ENCODE measurements at regions not wholly inside any gene's neighbourhood (a gene's known extent, or its start where the extent isn't known, plus 50 kb on each side); places are given as distances from the start of the nearest gene placed in this dataset.
"Not testable (repeated sequence)": the region's sequence is repeated elsewhere in the genome, so short reads cannot be mapped to it uniquely, and the experiment has no call there.

GRCh38 chr2:7745369-7745768 is 828.2 kb downstream of the RNF144A start:
- no peak for DNase-seq (ENCODE audit: low read depth)

DNA sequence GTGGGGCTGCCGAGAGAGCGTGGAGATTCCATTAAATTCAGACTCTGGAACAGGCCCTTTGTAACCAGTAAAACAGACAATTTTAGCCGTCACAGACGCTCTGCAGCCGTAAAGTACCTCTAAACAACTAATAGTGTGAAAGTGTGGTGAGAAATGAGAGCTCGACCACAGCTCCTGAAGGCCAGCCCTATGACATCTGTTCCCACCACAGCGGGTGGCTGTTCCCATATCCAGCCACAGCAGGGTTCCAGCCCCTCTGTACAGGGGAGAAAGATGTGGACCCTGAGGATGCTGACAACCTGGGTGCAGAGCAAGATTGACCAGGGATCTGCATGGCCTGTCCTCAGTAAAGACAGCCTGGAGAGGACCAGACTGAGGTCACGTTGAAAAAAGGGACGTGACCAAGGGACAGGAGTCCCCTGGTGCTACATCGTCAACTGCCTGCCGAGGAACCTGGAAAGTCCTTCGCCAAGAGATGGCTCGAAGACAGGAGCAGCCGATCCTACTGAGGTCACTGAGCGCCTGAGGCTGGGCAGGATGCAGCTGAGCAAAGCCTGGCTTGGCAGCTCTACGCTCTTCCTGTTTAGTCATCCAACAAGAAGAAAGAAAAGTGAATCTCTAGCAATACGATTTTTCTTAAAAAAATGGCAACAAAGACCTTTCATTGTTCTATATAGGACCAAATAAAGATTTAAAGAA is 831.7 kb downstream of the RNF144A start:
- peak; percentile 88 for DNase-seq (ENCODE audit: low read depth)

DNA sequence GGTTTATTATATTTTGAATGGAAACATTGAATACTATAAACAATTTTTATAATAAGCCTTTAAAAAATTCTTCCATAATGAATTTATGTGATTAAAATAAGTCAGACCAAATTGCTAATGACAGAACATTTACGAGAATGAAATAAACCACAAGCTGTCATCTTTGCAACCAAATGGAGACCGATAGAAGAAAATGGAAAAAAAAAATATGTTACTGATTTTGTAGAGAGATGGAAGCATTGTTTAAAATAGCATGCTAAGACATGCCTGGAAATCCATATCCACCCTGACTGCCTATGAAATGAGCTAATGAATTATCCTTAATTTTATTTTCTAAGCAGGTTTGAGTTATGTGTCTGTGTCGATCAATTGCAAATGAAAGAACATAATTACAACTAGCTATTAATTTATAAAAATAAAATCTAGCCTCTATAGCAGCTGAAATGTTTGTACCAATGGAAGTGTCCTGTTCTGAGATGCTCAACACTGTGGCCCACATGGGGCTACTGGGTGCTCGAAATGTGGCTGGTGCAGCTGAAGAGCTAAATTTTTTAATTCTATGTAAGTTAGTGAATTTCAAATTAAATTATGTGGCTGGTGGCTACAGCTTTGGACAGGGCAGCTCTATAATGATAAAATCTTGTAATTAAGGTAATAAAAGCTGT is 832.8 kb downstream of the RNF144A start:
- no peak for DNase-seq (ENCODE audit: low read depth)

- no peak for DNase-seq (ENCODE audit: low read depth)
Measured at GRCh38 chr2:7752291-7752690, 835.1 kb downstream of the RNF144A start.

DNA sequence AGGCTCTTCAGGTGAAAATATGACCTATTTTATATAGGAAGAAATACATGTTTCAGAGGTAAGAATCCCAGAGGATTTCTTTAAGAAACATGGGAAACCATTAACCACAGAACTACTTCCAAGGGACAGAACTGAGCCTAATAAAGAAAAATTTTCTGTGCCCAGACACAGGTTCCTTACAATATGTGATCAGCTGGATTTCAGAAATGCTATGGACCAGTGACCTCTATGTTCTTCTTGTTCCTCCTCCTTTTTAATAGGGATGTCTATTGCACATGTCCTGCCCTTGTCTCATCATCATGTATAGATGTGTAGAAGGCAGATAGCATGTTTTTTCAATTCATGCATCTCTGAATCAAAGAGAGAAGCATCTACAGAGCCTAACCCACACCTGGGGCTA is 836.6 kb downstream of the RNF144A start:
- no peak for DNase-seq (ENCODE audit: low read depth)

DNA sequence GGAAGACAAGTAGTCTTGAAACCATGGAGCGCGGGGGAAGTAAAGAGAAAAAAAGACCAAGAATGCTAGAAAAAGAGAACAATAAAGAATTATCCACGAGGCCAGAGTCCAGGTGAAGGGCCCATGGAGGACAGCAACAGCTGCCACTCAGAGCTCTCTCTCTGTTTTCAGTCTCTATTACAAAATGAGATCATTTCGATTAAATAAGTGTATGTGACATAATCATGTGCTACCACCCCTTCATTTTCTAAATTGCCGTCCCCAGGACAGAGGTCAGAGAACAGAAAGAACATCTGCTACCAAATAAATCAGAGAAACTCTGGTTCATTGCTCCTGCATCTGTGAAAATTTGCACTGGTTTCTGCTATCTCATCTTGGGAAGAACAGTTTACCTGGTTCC is 838.7 kb downstream of the RNF144A start:
- DNase-seq (ENCODE audit: low read depth), result no peak

DNA sequence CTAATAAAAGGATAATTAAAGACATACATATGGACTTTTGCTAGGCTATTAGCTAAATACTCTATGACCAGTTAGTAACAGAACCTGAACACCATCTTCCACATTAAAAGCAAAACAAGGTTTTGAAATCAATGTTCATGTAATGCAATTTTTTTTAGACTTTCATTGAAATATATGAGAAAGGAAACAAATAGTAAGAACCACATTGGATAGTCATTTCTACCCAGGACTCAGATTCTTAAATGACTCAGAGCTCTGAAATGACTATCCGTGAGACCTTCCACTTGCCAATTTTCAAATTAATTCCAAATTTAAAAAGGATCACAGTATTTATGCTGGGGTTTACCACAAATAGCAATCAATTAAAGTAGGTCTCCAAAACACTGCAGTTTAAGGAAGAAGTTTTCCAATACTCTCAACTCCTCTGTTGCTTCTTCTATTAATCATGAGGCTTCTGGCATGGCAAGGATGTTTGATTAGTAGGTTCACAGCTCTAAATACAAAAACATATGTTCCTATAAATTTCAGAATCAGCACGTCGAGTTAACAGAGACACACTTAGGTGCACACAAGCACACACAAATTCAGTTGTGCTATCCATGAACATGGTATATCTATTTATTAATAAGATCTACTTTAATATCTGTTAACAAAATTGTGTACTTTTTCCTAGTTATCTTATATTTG is 841.0 kb downstream of the RNF144A start:
- DNase-seq (ENCODE audit: low read depth), result no peak

GRCh38 chr2:7759898-7760297 is 842.7 kb downstream of the RNF144A start:
- DNase-seq (ENCODE audit: low read depth), result no peak

DNA sequence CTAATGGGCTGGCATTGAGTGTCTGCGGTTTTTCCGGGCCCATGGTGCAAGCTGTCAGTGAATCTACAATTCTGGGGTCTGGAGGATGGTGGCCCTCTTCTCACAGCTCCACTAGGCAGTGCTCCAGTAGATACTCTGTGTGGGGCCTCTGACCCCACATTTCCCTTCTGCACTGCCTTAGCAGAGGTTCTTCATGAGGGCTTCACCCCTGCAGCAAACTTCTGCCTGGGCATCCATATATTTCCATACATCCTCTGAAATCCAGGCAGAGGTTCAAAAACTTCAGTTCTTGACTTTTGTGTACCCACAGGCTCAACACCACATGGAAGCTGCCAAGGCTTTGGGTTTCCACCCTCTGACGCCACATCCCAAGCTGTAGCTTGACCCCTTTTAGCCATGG is 846.2 kb downstream of the RNF144A start:
- not testable (repeated sequence) for DNase-seq (ENCODE audit: low read depth)

- no peak for DNase-seq (ENCODE audit: low read depth)
Measured at GRCh38 chr2:7765236-7765635, 848.0 kb downstream of the RNF144A start.

- DNase-seq (ENCODE audit: low read depth), result no peak
Measured at GRCh38 chr2:7766088-7766722, 849.0 kb downstream of the RNF144A start.

DNA sequence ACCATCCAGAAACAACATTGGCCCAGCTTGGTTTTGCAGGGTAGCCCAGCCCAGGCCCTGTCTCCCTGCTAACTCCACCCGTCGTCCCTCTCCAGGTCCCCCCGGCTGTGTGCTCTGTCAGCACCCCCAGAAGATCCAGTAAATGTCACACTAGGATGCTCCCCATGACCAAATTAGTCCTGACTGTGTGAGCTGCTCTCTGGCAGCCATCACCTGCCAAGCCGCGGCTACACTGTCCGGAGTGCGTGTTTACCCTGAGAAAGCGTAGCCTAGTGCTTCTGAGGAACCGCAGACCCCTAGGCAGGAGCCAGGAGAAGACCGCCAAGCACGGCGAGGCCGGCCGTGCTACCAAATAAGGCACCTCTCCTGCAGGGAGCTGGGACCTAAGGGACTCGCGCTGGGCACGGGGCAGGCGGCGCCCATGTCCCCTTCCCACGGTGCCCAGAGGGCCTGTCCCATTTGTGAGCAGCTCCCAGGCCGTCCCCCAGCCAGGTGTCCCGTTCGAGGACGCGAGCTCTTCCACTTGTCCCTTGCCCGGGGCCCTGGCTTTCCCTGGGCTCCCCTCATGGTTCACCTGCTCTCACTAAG is 849.9 kb downstream of the RNF144A start:
- no peak for DNase-seq (ENCODE audit: low read depth)

GRCh38 chr2:7767902-7768301 is 850.7 kb downstream of the RNF144A start:
- no peak for DNase-seq (ENCODE audit: low read depth)

DNA sequence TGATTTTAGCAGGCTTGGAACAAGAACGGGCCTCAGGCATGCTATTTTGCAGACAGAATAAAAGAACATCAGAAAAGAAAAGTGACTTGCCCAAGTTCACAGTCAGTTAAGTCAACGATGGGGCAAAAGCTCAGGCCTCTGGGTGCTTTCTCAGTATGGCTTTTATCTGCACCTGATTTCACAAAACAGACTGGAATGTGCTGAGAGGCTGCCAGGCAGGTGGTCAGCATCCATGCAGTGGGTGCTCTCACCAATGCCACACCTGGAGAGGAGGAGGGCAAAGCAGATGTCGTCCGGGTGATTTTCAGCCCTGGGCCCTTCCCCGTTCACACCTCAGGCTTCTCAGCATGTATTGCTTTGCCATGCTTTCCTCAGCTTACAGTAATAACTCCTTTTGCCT is 854.6 kb downstream of the RNF144A start:
- no peak for DNase-seq (ENCODE audit: low read depth)

- peak; percentile 63 for DNase-seq (ENCODE audit: low read depth)
Measured at GRCh38 chr2:7773362-7774360, 856.4 kb downstream of the RNF144A start.

- no peak for DNase-seq (ENCODE audit: low read depth)
Measured at GRCh38 chr2:7774481-7774880, 857.3 kb downstream of the RNF144A start.

DNA sequence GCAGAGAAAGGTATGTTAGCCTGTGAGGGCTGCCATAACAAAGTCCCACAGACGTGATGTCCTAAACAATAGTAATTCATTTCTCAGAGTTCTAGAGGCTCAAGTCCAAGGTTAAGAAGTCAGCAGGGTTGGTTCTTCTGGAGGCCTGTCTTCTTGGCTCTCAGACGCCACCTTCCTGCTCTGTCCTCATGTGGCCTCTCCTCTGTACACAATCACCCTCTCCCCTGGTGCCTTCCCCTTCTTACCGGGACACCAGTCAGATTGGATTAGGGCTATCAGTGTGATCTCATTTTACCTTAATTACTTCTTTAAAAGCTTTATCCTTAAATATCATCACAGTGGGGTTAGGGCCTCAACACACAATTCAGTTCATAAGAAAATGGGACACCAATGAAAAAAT is 860.5 kb downstream of the RNF144A start:
- DNase-seq (ENCODE audit: low read depth), result no peak

DNA sequence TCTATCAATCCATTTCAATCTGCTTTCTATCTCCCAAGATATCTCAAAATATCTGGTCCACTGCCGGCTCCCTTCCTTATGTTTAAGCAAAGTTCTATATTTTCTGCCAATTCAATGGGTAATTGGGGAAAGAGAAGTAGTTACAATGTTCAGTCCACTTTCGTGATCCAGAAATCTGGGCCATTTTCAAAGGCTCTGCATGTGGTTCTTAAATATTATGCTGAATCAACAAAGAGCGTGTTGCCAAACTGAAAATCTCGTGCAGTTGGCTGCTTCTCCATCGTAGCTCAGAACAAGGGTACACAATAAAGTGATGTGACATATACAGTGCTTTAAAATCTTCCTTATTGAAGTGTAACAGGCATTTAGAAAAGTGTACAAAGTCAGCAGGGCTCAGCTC is 863.1 kb downstream of the RNF144A start:
- DNase-seq (ENCODE audit: low read depth), result no peak

GRCh38 chr2:7785700-7786099 is 868.5 kb downstream of the RNF144A start:
- no peak for DNase-seq (ENCODE audit: low read depth)

GRCh38 chr2:7788736-7789135 is 871.5 kb downstream of the RNF144A start:
- no peak for DNase-seq (ENCODE audit: low read depth)

All from HT1080 (cell line).